Fibroblast of lung (primary cell): ENCODE measurements at regions not wholly inside any gene's neighbourhood (a gene's known extent, or its start where the extent isn't known, plus 50 kb on each side); places are given as distances from the start of the nearest gene placed in this dataset.
A peak's percentile ranks its signal among the peaks of the same experiment; 100 is the strongest.

Source experiments
- DNase-seq, 2 donors: peaks; one replicate each; pipeline versions ENCODE4 v3.0.0 to v3.0.0-alpha.2; 2010; ENCODE audit warnings: low read depth in 2 of 2
- H2AFZ ChIP-seq: 2 replicates; pipeline ENCODE4 v1.5.1; 2012; ENCODE audit warnings: low read length, control low read depth, inconsistent platforms
- H3K27ac ChIP-seq: 2 replicates; pipeline ENCODE4 v1.5.1; 2011; ENCODE audit warnings: low read length, control low read depth; ENCODE audit not compliant: insufficient read depth
- H3K27me3 ChIP-seq: 2 replicates; pipeline ENCODE4 v1.5.1; 2011; ENCODE audit warnings: mild to moderate bottlenecking, low read length; ENCODE audit not compliant: control insufficient read depth, insufficient read depth
- H3K36me3 ChIP-seq: 2 replicates; pipeline ENCODE4 v1.5.1; 2011; ENCODE audit warnings: low read length; ENCODE audit not compliant: control insufficient read depth, insufficient read depth
- H3K4me1 ChIP-seq: 2 replicates; pipeline ENCODE4 v1.5.1; 2011; ENCODE audit warnings: low read length; ENCODE audit not compliant: control insufficient read depth, insufficient read depth; ENCODE audit errors: extremely low read depth
- H3K4me2 ChIP-seq: 2 replicates; pipeline ENCODE4 v1.5.1; 2011; ENCODE audit warnings: low read length, control low read depth; ENCODE audit not compliant: insufficient read depth; ENCODE audit errors: extremely low read depth
- H3K4me3 ChIP-seq, 4 experiments: fragments of 200-600 bp in 1 of 4; sonication (generic) in 1 of 4; replicated peaks in 1 of 4; 2 replicates each; pipeline ENCODE4 v1.5.1; 2011 to 2016; ENCODE audit warnings: low read length in 4 of 4, low read depth in 3 of 4, mild to moderate bottlenecking in 3 of 4, control low read depth in 2 of 4, inconsistent platforms in 1 of 4, mixed read lengths in 1 of 4; ENCODE audit not compliant: insufficient read depth in 1 of 4; ENCODE audit errors: control extremely low read depth in 1 of 4
- H3K79me2 ChIP-seq: 2 replicates; pipeline ENCODE4 v1.5.1; 2012; ENCODE audit warnings: mild to moderate bottlenecking, low read length, inconsistent platforms; ENCODE audit not compliant: control insufficient read depth, insufficient read depth
- H3K9ac ChIP-seq: 2 replicates; pipeline ENCODE4 v1.5.1; 2011; ENCODE audit warnings: mild to moderate bottlenecking, low read length, control low read depth; ENCODE audit not compliant: insufficient read depth
- H3K9me3 ChIP-seq: 2 replicates; pipeline ENCODE4 v1.5.1; 2012; ENCODE audit warnings: low read depth, low read length; ENCODE audit not compliant: control insufficient read depth, insufficient read depth
- H4K20me1 ChIP-seq: 2 replicates; pipeline ENCODE4 v1.5.1; 2011; ENCODE audit warnings: low read length; ENCODE audit not compliant: control insufficient read depth, insufficient read depth; ENCODE audit errors: extremely low read depth
- EZH2 ChIP-seq: IDR thresholded peaks from 2 replicates; pipeline ENCODE4 v1.5.1; 2012; ENCODE audit warnings: low read length, control low read depth, mild to moderate bottlenecking; ENCODE audit errors: missing control alignments
- TF ChIP-seq, protein P1 (sequence below), 2 donors: IDR thresholded peaks in 1 of 2; conservative IDR thresholded peaks in 1 of 2; 1 replicate in 1 of 2; 2 replicates in 1 of 2; pipeline ENCODE4 v1.5.1; 2011 to 2012; ENCODE audit warnings: low read length in 2 of 2, control low read depth in 1 of 2, inconsistent platforms in 1 of 2, low read depth in 1 of 2, mild to moderate bottlenecking in 1 of 2

DNA sequence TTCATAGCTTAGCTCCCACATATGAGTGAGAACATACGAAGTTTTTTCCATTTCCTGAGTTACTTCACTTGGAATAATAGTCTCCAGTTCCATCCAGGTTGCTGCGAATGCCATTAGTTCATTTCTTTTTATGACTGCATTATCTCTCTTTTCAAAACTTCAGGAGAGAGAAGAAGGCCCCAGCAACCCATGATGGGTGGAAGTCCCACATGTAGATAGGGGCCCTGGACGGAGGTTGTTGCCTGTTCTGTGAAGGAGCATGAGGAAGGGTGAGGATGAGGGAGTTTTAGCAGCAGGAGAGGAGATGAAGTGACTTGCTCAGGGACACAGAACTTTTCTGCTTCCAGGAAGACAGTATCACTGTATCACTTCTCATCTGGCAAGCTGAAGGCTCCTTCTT lies 102.2 kb upstream of the KLF4 start:
- Histone ChIP-seq H3K4me3 (no peak overlapping the region), H3K9me3 (no peaks in the 10 kb centered on the region), H3K9ac (no peak overlapping the region), H2AFZ (no peak overlapping the region), H4K20me1 (no peaks in the 10 kb centered on the region), H3K27ac (no peak overlapping the region), H3K79me2 (no peaks in the 10 kb centered on the region), H3K4me2 (no peak overlapping the region), H3K36me3 (no peaks in the 10 kb centered on the region), H3K27me3 (no peaks in the 10 kb centered on the region), H3K4me1 (no peaks in the 10 kb centered on the region)
- no peak for DNase-seq
- TF ChIP-seq EZH2, result no peak
- TF ChIP-seq, protein P1, sequence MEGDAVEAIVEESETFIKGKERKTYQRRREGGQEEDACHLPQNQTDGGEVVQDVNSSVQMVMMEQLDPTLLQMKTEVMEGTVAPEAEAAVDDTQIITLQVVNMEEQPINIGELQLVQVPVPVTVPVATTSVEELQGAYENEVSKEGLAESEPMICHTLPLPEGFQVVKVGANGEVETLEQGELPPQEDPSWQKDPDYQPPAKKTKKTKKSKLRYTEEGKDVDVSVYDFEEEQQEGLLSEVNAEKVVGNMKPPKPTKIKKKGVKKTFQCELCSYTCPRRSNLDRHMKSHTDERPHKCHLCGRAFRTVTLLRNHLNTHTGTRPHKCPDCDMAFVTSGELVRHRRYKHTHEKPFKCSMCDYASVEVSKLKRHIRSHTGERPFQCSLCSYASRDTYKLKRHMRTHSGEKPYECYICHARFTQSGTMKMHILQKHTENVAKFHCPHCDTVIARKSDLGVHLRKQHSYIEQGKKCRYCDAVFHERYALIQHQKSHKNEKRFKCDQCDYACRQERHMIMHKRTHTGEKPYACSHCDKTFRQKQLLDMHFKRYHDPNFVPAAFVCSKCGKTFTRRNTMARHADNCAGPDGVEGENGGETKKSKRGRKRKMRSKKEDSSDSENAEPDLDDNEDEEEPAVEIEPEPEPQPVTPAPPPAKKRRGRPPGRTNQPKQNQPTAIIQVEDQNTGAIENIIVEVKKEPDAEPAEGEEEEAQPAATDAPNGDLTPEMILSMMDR (conservative IDR thresholded peaks at IDR 0.05 in 1 of 2, IDR thresholded peaks at IDR 0.05 in 1 of 2; ENCODE audit: low read depth in 1 of 2, low read length in 2 of 2), result no peak

DNA sequence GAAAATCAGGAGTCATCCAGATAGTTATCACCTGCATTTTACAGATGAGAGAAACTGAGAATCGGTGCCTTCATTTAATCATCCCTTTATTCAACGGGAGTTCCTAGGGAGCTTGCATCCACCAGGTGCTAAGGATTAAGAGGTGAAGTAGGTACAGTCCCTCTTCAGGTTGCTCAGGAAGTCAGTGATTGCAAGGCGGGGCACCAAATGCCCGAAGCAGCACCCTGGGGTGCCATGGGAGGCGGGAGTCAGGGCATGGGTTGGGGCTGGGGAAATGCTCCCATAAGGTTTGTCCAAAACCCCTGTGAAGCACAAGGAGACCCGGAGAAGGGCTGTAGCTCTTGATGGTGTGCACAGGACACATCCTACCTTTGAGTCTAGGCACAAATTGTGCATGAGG lies 98.8 kb upstream of the KLF4 start:
- no peak overlapping the region for H2AFZ ChIP-seq
- H3K36me3 ChIP-seq, result no peaks in the 10 kb centered on the region
- no peaks in the 10 kb centered on the region for H4K20me1 ChIP-seq
- no peaks in the 10 kb centered on the region for H3K4me1 ChIP-seq
- no peaks in the 10 kb centered on the region for H3K27me3 ChIP-seq
- H3K27ac ChIP-seq, result no peak overlapping the region
- H3K79me2 ChIP-seq, result no peaks in the 10 kb centered on the region
- H3K9ac ChIP-seq, result no peak overlapping the region
- H3K9me3 ChIP-seq, result no peaks in the 10 kb centered on the region
- DNase-seq, result no peak
- no peak overlapping the region for H3K4me2 ChIP-seq
- TF ChIP-seq, protein P1 (conservative IDR thresholded peaks at IDR 0.05 in 1 of 2, IDR thresholded peaks at IDR 0.05 in 1 of 2; ENCODE audit: low read depth in 1 of 2, low read length in 2 of 2), result no peak
- no peak for TF ChIP-seq EZH2
- no peak overlapping the region for H3K4me3 ChIP-seq

DNA sequence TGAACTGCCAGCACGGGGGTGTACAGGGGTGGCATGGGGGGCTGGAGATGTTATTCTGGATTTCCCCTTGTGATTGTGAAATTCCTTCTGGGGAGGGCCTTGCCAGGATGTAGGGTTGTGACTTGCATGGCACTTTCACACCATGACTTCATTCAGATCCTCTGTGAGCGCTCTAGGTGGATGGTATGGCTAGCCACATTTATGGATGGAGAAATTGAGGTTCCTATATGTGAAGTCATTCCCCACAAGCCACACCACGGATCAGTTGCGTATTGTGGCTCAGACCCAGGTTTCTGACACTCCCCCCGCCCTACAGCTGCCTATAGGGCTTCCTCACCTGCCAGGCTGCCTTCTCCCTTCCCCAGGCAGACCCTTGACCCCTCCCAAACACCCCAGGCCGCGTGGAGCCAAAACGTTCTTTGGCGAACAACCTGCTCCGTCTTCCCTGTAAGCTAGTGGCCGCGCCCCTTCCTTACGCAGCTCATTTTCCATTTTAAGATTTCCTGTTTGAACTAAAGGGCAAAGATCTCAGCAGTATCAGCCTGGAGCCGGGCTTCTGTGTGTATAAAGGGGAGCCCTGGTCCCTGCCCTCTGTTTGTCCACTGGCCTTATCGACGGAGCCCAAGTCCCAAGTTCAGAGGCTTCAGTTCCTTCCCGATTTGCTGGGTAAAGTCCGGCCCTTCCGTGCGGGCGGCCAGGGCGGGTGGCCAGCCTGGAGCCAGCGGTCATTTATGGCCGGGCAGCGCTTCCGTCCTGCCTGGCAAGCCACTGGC lies 97.8 kb upstream of the KLF4 start:
- H3K9ac ChIP-seq, result no peak overlapping the region
- H3K27me3 ChIP-seq, result no peaks in the 10 kb centered on the region
- H3K4me2 ChIP-seq, result no peak overlapping the region
- TF ChIP-seq EZH2, result no peak
- TF ChIP-seq, protein P1 (conservative IDR thresholded peaks at IDR 0.05 in 1 of 2, IDR thresholded peaks at IDR 0.05 in 1 of 2; ENCODE audit: low read depth in 1 of 2, low read length in 2 of 2), result no peak
- H3K4me3 ChIP-seq, result no peak overlapping the region
- H3K4me1 ChIP-seq, result no peaks in the 10 kb centered on the region
- peak overlapping the region; percentile 15 for H2AFZ ChIP-seq
- H3K27ac ChIP-seq, result no peak overlapping the region
- H3K79me2 ChIP-seq, result no peaks in the 10 kb centered on the region
- no peak for DNase-seq
- no peaks in the 10 kb centered on the region for H3K9me3 ChIP-seq
- H4K20me1 ChIP-seq, result no peaks in the 10 kb centered on the region
- H3K36me3 ChIP-seq, result no peaks in the 10 kb centered on the region
